ENCODE measurements at regions not wholly inside any gene's neighbourhood (a gene's known extent, or its start where the extent isn't known, plus 50 kb on each side); places are given as distances from the start of the nearest gene placed in this dataset.

GRCh38 chr13:72458701-72459100 lies 268.7 kb downstream of the MZT1 start:
- no peak for TF ChIP-seq CTCF (IDR thresholded peaks at IDR 0.05)
- no peak for TF ChIP-seq POLR2A (IDR thresholded peaks at IDR 0.05)

All from heart left ventricle (tissue), 13 donors.